Smooth muscle cell (in vitro differentiated cells): ENCODE measurements at regions not wholly inside any gene's neighbourhood (a gene's known extent, or its start where the extent isn't known, plus 50 kb on each side); places are given as distances from the start of the nearest gene placed in this dataset.

ENCODE experiments used
- DNase-seq: peaks from one replicate; lab custom pipeline; 2025; ENCODE audit not compliant: unreplicated experiment; lab: John Stamatoyannopoulos, UW
- H2AFZ ChIP-seq: fragments of 200-600 bp; sonication (generic); 2 replicates; pipeline ENCODE4 v1.6.0; 2016; ENCODE audit warnings: antibody characterized with exemption, low read depth, mild to moderate bottlenecking
- H3F3A ChIP-seq: fragments of 200-600 bp; sonication (generic); 2 replicates; pipeline ENCODE4 v1.6.0; 2017; ENCODE audit warnings: antibody characterized with exemption, low read depth
- H3K27ac ChIP-seq: fragments of 200-600 bp; sonication (generic); 2 replicates; pipeline ENCODE4 v1.5.1; 2016; ENCODE audit warnings: low read depth, mild to moderate bottlenecking
- H3K27me3 ChIP-seq: fragments of 200-600 bp; sonication (generic); 2 replicates; pipeline ENCODE4 v1.6.1; 2016; ENCODE audit warnings: low read depth, mild to moderate bottlenecking
- H3K36me3 ChIP-seq: fragments of 200-600 bp; sonication (generic); 2 replicates; pipeline ENCODE4 v1.5.1; 2016; ENCODE audit warnings: low read depth
- H3K4me1 ChIP-seq: fragments of 200-600 bp; sonication (generic); 2 replicates; pipeline ENCODE4 v1.5.1; 2016; ENCODE audit warnings: low read depth
- H3K4me2 ChIP-seq: fragments of 200-600 bp; sonication (generic); 2 replicates; pipeline ENCODE4 v1.6.0; 2016; ENCODE audit warnings: mild to moderate bottlenecking
- H3K4me3 ChIP-seq: fragments of 200-600 bp; sonication (generic); 2 replicates; pipeline ENCODE4 v1.5.1; 2016; ENCODE audit warnings: mild to moderate bottlenecking
- H3K79me2 ChIP-seq: fragments of 200-600 bp; sonication (generic); 2 replicates; pipeline ENCODE4 v1.6.0; 2016; ENCODE audit warnings: low read depth, mild to moderate bottlenecking
- H3K9ac ChIP-seq: fragments of 200-600 bp; sonication (generic); 2 replicates; pipeline ENCODE4 v1.6.0; 2016; ENCODE audit warnings: low read depth
- H3K9me3 ChIP-seq: fragments of 200-600 bp; sonication (generic); replicated peaks from 2 replicates; pipeline ENCODE4 v1.5.1; 2016; ENCODE audit warnings: low read depth
- H4K20me1 ChIP-seq: fragments of 200-600 bp; sonication (generic); 2 replicates; pipeline ENCODE4 v1.6.0; 2016; ENCODE audit warnings: low read depth
- WGBS: methylation state at CpG from one replicate; pipeline ENCODE4 v1.1.7; 2016; ENCODE audit warnings: low lambda C conversion rate; 5-methylcytosine and 5-hydroxymethylcytosine counted together
- TF ChIP-seq, protein P1 (sequence below): fragments of 200-600 bp; sonication (generic); IDR thresholded peaks from 2 replicates; pipeline ENCODE4 v1.5.1; 2017; ENCODE audit warnings: borderline replicate concordance, mild to moderate bottlenecking, antibody characterized with exemption; ENCODE audit not compliant: insufficient read depth, poor library complexity, severe bottlenecking

GRCh38 chr13:111622051-111622531 lies 301.6 kb downstream of the TEX29 start:
- Histone ChIP-seq H3K4me3 (no peak overlapping the region), H4K20me1 (no peaks in the 10 kb centered on the region), H3F3A (no peaks in the 10 kb centered on the region), H3K9me3 (no peaks in the 10 kb centered on the region), H3K36me3 (no peaks in the 10 kb centered on the region), H3K79me2 (no peaks in the 10 kb centered on the region), H3K9ac (no peak overlapping the region), H3K4me2 (no peak overlapping the region), H2AFZ (no peak overlapping the region), H3K27me3 (peaks cover 12% of the 10 kb centered on the region), H3K27ac (no peak overlapping the region), H3K4me1 (no peaks in the 10 kb centered on the region)
- WGBS = 97% methylated on average over 21 of the region's 21 CpGs
- TF ChIP-seq, protein P1, sequence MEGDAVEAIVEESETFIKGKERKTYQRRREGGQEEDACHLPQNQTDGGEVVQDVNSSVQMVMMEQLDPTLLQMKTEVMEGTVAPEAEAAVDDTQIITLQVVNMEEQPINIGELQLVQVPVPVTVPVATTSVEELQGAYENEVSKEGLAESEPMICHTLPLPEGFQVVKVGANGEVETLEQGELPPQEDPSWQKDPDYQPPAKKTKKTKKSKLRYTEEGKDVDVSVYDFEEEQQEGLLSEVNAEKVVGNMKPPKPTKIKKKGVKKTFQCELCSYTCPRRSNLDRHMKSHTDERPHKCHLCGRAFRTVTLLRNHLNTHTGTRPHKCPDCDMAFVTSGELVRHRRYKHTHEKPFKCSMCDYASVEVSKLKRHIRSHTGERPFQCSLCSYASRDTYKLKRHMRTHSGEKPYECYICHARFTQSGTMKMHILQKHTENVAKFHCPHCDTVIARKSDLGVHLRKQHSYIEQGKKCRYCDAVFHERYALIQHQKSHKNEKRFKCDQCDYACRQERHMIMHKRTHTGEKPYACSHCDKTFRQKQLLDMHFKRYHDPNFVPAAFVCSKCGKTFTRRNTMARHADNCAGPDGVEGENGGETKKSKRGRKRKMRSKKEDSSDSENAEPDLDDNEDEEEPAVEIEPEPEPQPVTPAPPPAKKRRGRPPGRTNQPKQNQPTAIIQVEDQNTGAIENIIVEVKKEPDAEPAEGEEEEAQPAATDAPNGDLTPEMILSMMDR = no peak
- no peak for DNase-seq

DNA sequence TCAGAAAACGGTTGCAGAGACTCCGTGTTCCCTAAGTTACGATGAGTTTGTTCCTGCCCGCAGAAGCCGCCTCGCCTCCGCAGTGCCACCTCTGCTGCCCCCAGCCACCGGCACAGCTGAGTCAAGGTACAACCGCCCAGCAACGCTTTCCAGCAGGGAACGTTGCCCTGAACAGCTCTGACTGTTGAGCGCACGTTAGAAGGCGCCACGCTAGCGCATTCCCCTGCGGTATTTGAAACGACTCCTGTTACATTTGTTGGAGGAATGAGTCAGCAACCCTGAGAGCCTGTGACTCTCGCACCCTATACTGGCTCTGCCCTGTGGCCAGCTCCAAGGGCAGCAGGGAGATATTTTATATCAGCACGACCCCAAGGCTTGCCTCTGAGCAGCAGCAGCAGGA lies 302.8 kb downstream of the TEX29 start:
- Histone ChIP-seq H3K27ac (no peak overlapping the region), H3K36me3 (no peaks in the 10 kb centered on the region), H3K4me2 (no peak overlapping the region), H3K9me3 (no peaks in the 10 kb centered on the region), H3K79me2 (no peaks in the 10 kb centered on the region), H3K4me3 (no peak overlapping the region), H3K4me1 (no peaks in the 10 kb centered on the region), H3K9ac (no peak overlapping the region), H2AFZ (no peak overlapping the region), H4K20me1 (no peaks in the 10 kb centered on the region), H3K27me3 (peaks cover 11% of the 10 kb centered on the region), H3F3A (no peaks in the 10 kb centered on the region)
- 84% methylated on average over 20 of the region's 20 CpGs for WGBS
- TF ChIP-seq, protein P1 = no peak
- DNase-seq = no peak

DNA sequence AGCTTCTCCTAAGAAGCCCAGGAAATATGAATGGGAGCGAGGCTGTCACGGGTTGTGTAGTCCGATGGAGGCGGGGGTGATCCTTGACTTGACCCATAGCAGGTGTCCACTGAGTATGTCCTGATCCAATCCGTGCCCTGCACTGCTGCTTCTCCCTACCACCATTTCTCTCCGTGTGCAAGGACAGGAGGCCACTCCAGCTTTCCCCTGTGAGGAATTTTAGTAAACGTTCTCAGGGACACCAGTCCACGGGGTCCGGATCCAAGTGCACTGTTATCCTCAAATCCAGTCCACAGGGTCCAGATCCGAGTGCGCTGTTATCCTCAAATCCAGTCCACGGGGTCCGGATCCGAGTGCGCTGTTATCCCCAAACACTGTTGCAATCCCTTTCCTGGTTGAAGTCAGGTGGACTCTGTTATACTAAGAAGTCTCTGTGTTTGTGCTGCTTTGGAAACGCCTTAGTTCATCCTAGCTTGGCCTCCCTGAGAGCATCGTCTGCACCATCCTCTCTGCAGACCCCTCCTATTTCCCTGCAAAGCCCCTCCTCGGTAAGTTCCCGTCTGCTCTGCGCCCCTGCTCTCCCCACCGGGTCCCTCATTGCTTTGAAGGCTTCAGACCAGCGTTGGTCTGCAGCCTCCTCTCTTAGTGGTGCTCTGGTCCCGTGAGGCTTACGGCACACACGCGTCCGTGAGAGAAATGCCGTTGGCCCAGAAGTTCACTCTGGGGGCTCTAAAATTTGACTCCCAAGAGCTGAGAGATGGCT lies 303.5 kb downstream of the TEX29 start:
- Histone ChIP-seq H3K9me3 (no peaks in the 10 kb centered on the region), H3K9ac (no peak overlapping the region), H3K27ac (no peak overlapping the region), H3K4me2 (no peak overlapping the region), H3K4me1 (no peaks in the 10 kb centered on the region), H3K4me3 (no peak overlapping the region), H3F3A (no peaks in the 10 kb centered on the region), H3K79me2 (no peaks in the 10 kb centered on the region), H2AFZ (no peak overlapping the region), H4K20me1 (no peaks in the 10 kb centered on the region), H3K27me3 (peaks cover 15% of the 10 kb centered on the region), H3K36me3 (no peaks in the 10 kb centered on the region)
- DNase-seq = no peak
- TF ChIP-seq, protein P1 = no peak
- 93% methylated on average over 28 of the region's 28 CpGs for whole genome bisulfite sequencing
